Liver (tissue), 8 donors: ENCODE measurements at regions not wholly inside any gene's neighbourhood (a gene's known extent, or its start where the extent isn't known, plus 50 kb on each side); places are given as distances from the start of the nearest gene placed in this dataset.

Source experiments
- DNase-seq: peaks from one replicate; pipeline ENCODE4 v3.0.0-alpha.2; 2017; ENCODE audit warnings: low spot score
- H3K27ac ChIP-seq, 2 donors: one replicate each; pipeline ENCODE4 v1.7.0; 2013; ENCODE audit warnings: inconsistent platforms in 2 of 2, low read length in 2 of 2, control low read depth in 1 of 2, low read depth in 1 of 2, mild to moderate bottlenecking in 1 of 2
- H3K27me3 ChIP-seq, 4 donors: one replicate each; pipeline versions ENCODE4 v1.6.1 to v1.7.0; 2013; ENCODE audit warnings: low read length in 3 of 4, inconsistent platforms in 1 of 4, mild to moderate bottlenecking in 1 of 4, moderate library complexity in 1 of 4; ENCODE audit not compliant: control insufficient read depth in 4 of 4, insufficient read depth in 4 of 4
- H3K36me3 ChIP-seq, 4 donors: one replicate each; pipeline versions ENCODE4 v1.6.1 to v1.7.0; 2013; ENCODE audit warnings: low read length in 3 of 4, mild to moderate bottlenecking in 3 of 4, low read depth in 1 of 4, moderate library complexity in 1 of 4; ENCODE audit not compliant: control insufficient read depth in 4 of 4, insufficient read depth in 3 of 4
- H3K4me1 ChIP-seq, 4 donors: one replicate each; pipeline versions ENCODE4 v1.6.1 to v1.7.0; 2013; ENCODE audit warnings: low read length in 3 of 4, mild to moderate bottlenecking in 3 of 4, moderate library complexity in 1 of 4; ENCODE audit not compliant: control insufficient read depth in 4 of 4, insufficient read depth in 4 of 4
- H3K4me3 ChIP-seq, 3 donors: one replicate each; pipeline versions ENCODE4 v1.6.1 to v1.7.0; 2013; ENCODE audit warnings: low read length in 3 of 3, control low read depth in 1 of 3, low read depth in 1 of 3, mild to moderate bottlenecking in 1 of 3
- H3K9ac ChIP-seq, 2 donors: one replicate each; pipeline ENCODE4 v1.7.0; 2013; ENCODE audit warnings: low read length in 2 of 2, mild to moderate bottlenecking in 2 of 2, moderate library complexity in 2 of 2, control low read depth in 1 of 2, low read depth in 1 of 2
- H3K9me3 ChIP-seq, 4 donors: one replicate each; pipeline versions ENCODE4 v1.6.1 to v1.7.0; 2013; ENCODE audit warnings: low read length in 3 of 4; ENCODE audit not compliant: control insufficient read depth in 4 of 4
- CTCF ChIP-seq: fragments of 150-350 bp; IDR thresholded peaks from 2 replicates; pipeline ENCODE4 v1.5.1; 2017; ENCODE audit warnings: improper control_type of control experiment, low read depth, low read length; ENCODE audit not compliant: missing input control
- EGR1 ChIP-seq, 2 donors: IDR thresholded peaks; 2 replicates each; pipeline ENCODE4 v1.6.1; 2016 to 2018; ENCODE audit warnings: antibody characterized with exemption in 2 of 2, low read depth in 2 of 2
- FOXA1 ChIP-seq: IDR thresholded peaks from 2 replicates; pipeline ENCODE4 v1.6.1; 2016; ENCODE audit warnings: antibody characterized with exemption
- FOXA2 ChIP-seq: IDR thresholded peaks from 2 replicates; pipeline ENCODE4 v1.6.1; 2016; ENCODE audit warnings: antibody characterized with exemption
- GABPA ChIP-seq, 2 donors: IDR thresholded peaks in 1 of 2; conservative IDR thresholded peaks in 1 of 2; 2 replicates each; pipeline ENCODE4 v1.6.1; 2016; ENCODE audit warnings: antibody characterized with exemption in 2 of 2, mild to moderate bottlenecking in 1 of 2, moderate library complexity in 1 of 2
- HNF4A ChIP-seq, 2 donors: conservative IDR thresholded peaks; 2 replicates each; pipeline ENCODE4 v1.6.1; 2016; ENCODE audit warnings: antibody characterized with exemption in 2 of 2, mild to moderate bottlenecking in 2 of 2
- HNF4G ChIP-seq: IDR thresholded peaks from 2 replicates; pipeline ENCODE4 v1.6.1; 2016; ENCODE audit warnings: antibody characterized with exemption
- JUND ChIP-seq, 2 donors: IDR thresholded peaks; 2 replicates each; pipeline ENCODE4 v1.6.1; 2016; ENCODE audit warnings: antibody characterized with exemption in 2 of 2
- MAX ChIP-seq: IDR thresholded peaks from 2 replicates; pipeline ENCODE4 v1.6.1; 2016; ENCODE audit warnings: antibody characterized with exemption
- NR2F2 ChIP-seq: IDR thresholded peaks from 2 replicates; pipeline ENCODE4 v1.6.1; 2016; ENCODE audit warnings: antibody characterized with exemption
- RAD21 ChIP-seq, 2 donors: IDR thresholded peaks; 2 replicates each; pipeline ENCODE4 v1.6.1; 2016; ENCODE audit warnings: antibody characterized with exemption in 2 of 2, mild to moderate bottlenecking in 2 of 2
- RXRA ChIP-seq, 2 donors: IDR thresholded peaks; 2 replicates each; pipeline ENCODE4 v1.6.1; 2017 to 2018; ENCODE audit warnings: antibody characterized with exemption in 2 of 2, mild to moderate bottlenecking in 1 of 2
- SP1 ChIP-seq: IDR thresholded peaks from 2 replicates; pipeline ENCODE4 v1.6.1; 2018; ENCODE audit warnings: antibody characterized with exemption, mild to moderate bottlenecking
- TAF1 ChIP-seq: conservative IDR thresholded peaks from 2 replicates; pipeline ENCODE4 v1.6.1; 2016; ENCODE audit warnings: antibody characterized with exemption, mild to moderate bottlenecking
- YY1 ChIP-seq: IDR thresholded peaks from 2 replicates; pipeline ENCODE4 v1.6.1; 2016; ENCODE audit warnings: antibody characterized with exemption, mild to moderate bottlenecking
- ZBTB33 ChIP-seq: IDR thresholded peaks from 2 replicates; pipeline ENCODE4 v1.6.1; 2016; ENCODE audit warnings: antibody characterized with exemption
- WGBS: extraction: QIAGEN DNeasy Blood & Tissue Kit; methylation state at CpG from one replicate; pipeline ENCODE4 v1.1.7; 2013; 5-methylcytosine and 5-hydroxymethylcytosine counted together
- TF ChIP-seq, protein P1 (sequence below): IDR thresholded peaks from 2 replicates; pipeline ENCODE4 v1.6.1; 2016; ENCODE audit warnings: antibody characterized with exemption
- TF ChIP-seq, protein P2 (sequence below): IDR thresholded peaks from 2 replicates; pipeline ENCODE4 v1.6.1; 2016; ENCODE audit warnings: antibody characterized with exemption, mild to moderate bottlenecking
- donor health status: healthy.
- donor health status: healthy.
- donor health status: healthy.
- donor health status: healthy.
- donor health status: healthy.

GRCh38 chr4:66613591-66613990 is 931.7 kb downstream of the CENPC start:
- Histone ChIP-seq H3K4me1 (no peaks in the 10 kb centered on the region), H3K27me3 (no peaks in the 10 kb centered on the region), H3K9me3 (peaks cover 0 to 6% (median 1%) of the 10 kb centered on the region in 4 donors), H3K9ac (no peak overlapping the region), H3K36me3 (no peaks in the 10 kb centered on the region), H3K27ac (no peak overlapping the region), H3K4me3 (no peak overlapping the region)
- DNase-seq, result no peak
- TF ChIP-seq, protein P1, sequence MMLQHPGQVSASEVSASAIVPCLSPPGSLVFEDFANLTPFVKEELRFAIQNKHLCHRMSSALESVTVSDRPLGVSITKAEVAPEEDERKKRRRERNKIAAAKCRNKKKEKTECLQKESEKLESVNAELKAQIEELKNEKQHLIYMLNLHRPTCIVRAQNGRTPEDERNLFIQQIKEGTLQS, result no peak
- TF ChIP-seq MAX, result no peak
- TF ChIP-seq, protein P2, sequence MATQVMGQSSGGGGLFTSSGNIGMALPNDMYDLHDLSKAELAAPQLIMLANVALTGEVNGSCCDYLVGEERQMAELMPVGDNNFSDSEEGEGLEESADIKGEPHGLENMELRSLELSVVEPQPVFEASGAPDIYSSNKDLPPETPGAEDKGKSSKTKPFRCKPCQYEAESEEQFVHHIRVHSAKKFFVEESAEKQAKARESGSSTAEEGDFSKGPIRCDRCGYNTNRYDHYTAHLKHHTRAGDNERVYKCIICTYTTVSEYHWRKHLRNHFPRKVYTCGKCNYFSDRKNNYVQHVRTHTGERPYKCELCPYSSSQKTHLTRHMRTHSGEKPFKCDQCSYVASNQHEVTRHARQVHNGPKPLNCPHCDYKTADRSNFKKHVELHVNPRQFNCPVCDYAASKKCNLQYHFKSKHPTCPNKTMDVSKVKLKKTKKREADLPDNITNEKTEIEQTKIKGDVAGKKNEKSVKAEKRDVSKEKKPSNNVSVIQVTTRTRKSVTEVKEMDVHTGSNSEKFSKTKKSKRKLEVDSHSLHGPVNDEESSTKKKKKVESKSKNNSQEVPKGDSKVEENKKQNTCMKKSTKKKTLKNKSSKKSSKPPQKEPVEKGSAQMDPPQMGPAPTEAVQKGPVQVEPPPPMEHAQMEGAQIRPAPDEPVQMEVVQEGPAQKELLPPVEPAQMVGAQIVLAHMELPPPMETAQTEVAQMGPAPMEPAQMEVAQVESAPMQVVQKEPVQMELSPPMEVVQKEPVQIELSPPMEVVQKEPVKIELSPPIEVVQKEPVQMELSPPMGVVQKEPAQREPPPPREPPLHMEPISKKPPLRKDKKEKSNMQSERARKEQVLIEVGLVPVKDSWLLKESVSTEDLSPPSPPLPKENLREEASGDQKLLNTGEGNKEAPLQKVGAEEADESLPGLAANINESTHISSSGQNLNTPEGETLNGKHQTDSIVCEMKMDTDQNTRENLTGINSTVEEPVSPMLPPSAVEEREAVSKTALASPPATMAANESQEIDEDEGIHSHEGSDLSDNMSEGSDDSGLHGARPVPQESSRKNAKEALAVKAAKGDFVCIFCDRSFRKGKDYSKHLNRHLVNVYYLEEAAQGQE, result no peak
- no peak for TF ChIP-seq EGR1 (IDR thresholded peaks at IDR 0.05; ENCODE audit: low read depth in 2 of 2)
- TF ChIP-seq HNF4A (conservative IDR thresholded peaks at IDR 0.05), result no peak
- no peak for TF ChIP-seq YY1
- TF ChIP-seq FOXA2, result no peak
- no peak for TF ChIP-seq RXRA (IDR thresholded peaks at IDR 0.05)
- TF ChIP-seq FOXA1, result no peak
- TF ChIP-seq CTCF, result no peak
- no peak for TF ChIP-seq NR2F2
- TF ChIP-seq SP1, result no peak
- no peak for TF ChIP-seq JUND (IDR thresholded peaks at IDR 0.05)
- no peak for TF ChIP-seq ZBTB33
- no peak for TF ChIP-seq GABPA (IDR thresholded peaks at IDR 0.05 in 1 of 2, conservative IDR thresholded peaks at IDR 0.05 in 1 of 2)
- TF ChIP-seq TAF1, result no peak
- TF ChIP-seq HNF4G, result no peak
- TF ChIP-seq RAD21 (IDR thresholded peaks at IDR 0.05), result no peak
- WGBS, result 69% methylated on average over 2 of the region's 2 CpGs

DNA sequence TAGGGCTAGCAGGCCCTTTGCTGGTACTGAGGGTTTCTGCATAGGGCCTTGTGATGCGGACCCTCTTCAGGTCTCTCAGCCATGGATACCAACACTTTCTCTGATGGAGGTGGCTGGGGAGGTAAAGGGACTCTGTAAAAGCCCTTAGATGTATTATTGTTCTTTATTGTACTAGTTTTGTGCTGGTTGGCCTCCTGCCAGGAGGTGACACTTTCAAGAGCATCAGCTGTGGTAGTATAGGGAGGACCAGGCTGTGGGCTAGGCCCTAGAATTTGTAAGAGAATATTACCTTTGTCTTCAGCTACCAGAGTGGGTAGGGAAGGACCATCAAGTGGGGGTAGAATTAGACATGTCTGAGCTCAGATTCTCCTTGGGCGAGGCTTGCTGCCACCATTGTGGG is 936.3 kb downstream of the CENPC start:
- no peaks in the 10 kb centered on the region for H3K36me3 ChIP-seq
- H3K4me3 ChIP-seq, result no peak overlapping the region
- H3K27ac ChIP-seq, result no peak overlapping the region
- H3K27me3 ChIP-seq, result no peaks in the 10 kb centered on the region
- no peaks in the 10 kb centered on the region for H3K4me1 ChIP-seq
- DNase-seq, result no peak
- H3K9ac ChIP-seq, result no peak overlapping the region
- peaks cover 0 to 3% (median 0%) of the 10 kb centered on the region in 4 donors for H3K9me3 ChIP-seq
- WGBS, result 86% methylated on average over 2 of the region's 2 CpGs
- TF ChIP-seq CTCF, result no peak
- TF ChIP-seq HNF4A (conservative IDR thresholded peaks at IDR 0.05), result no peak
- TF ChIP-seq ZBTB33, result no peak
- TF ChIP-seq EGR1 (IDR thresholded peaks at IDR 0.05; ENCODE audit: low read depth in 2 of 2), result no peak
- no peak for TF ChIP-seq MAX
